ENCODE measurements at regions not wholly inside any gene's neighbourhood (a gene's known extent, or its start where the extent isn't known, plus 50 kb on each side); places are given as distances from the start of the nearest gene placed in this dataset.

GRCh38 chr5:158172005-158172404 lies 313.1 kb upstream of the CLINT1 start:
- no peak for DNase-seq (ENCODE audit: low read depth in 1 of 2, low spot score in 1 of 2)

- no peak for DNase-seq (ENCODE audit: low read depth in 1 of 2, low spot score in 1 of 2)
These were observed 311.6 kb upstream of the CLINT1 start for GRCh38 chr5:158170534-158170933.

GRCh38 chr5:158170060-158170459 lies 311.1 kb upstream of the CLINT1 start:
- no peak for DNase-seq (ENCODE audit: low read depth in 1 of 2, low spot score in 1 of 2)

GRCh38 chr5:158166424-158166823 lies 307.5 kb upstream of the CLINT1 start:
- DNase-seq (ENCODE audit: low read depth in 1 of 2, low spot score in 1 of 2), result no peak

- DNase-seq (ENCODE audit: low read depth in 1 of 2, low spot score in 1 of 2), result no peak
These were observed 306.7 kb upstream of the CLINT1 start for GRCh38 chr5:158165647-158166046.

- no peak for DNase-seq (ENCODE audit: low read depth in 1 of 2, low spot score in 1 of 2)
These were observed 305.5 kb upstream of the CLINT1 start for GRCh38 chr5:158164296-158165047.

- DNase-seq (ENCODE audit: low read depth in 1 of 2, low spot score in 1 of 2), result no peak
These were observed 304.7 kb upstream of the CLINT1 start for GRCh38 chr5:158163451-158164295.

GRCh38 chr5:158162479-158163034 lies 303.6 kb upstream of the CLINT1 start:
- DNase-seq (ENCODE audit: low read depth in 1 of 2, low spot score in 1 of 2), result no peak

- DNase-seq (ENCODE audit: low read depth in 1 of 2, low spot score in 1 of 2), result no peak
These were observed 303.1 kb upstream of the CLINT1 start for GRCh38 chr5:158162026-158162425.

- no peak for DNase-seq (ENCODE audit: low read depth in 1 of 2, low spot score in 1 of 2)
These were observed 300.7 kb upstream of the CLINT1 start for GRCh38 chr5:158159621-158160020.

- no peak for DNase-seq (ENCODE audit: low read depth in 1 of 2, low spot score in 1 of 2)
These were observed 297.0 kb upstream of the CLINT1 start for GRCh38 chr5:158155811-158156505.

GRCh38 chr5:158155067-158155466 lies 296.1 kb upstream of the CLINT1 start:
- no peak for DNase-seq (ENCODE audit: low read depth in 1 of 2, low spot score in 1 of 2)

- DNase-seq (ENCODE audit: low read depth in 1 of 2, low spot score in 1 of 2), result no peak
These were observed 295.5 kb upstream of the CLINT1 start for GRCh38 chr5:158154226-158155005.

- DNase-seq (ENCODE audit: low read depth in 1 of 2, low spot score in 1 of 2), result no peak
These were observed 294.6 kb upstream of the CLINT1 start for GRCh38 chr5:158153508-158153907.

GRCh38 chr5:158152136-158152535 lies 293.2 kb upstream of the CLINT1 start:
- no peak for DNase-seq (ENCODE audit: low read depth in 1 of 2, low spot score in 1 of 2)

GRCh38 chr5:158147227-158147626 lies 288.3 kb upstream of the CLINT1 start:
- DNase-seq (ENCODE audit: low read depth in 1 of 2, low spot score in 1 of 2), result no peak

GRCh38 chr5:158145827-158146226 lies 286.9 kb upstream of the CLINT1 start:
- no peak for DNase-seq (ENCODE audit: low read depth in 1 of 2, low spot score in 1 of 2)

GRCh38 chr5:158143081-158143480 lies 284.1 kb upstream of the CLINT1 start:
- no peak for DNase-seq (ENCODE audit: low read depth in 1 of 2, low spot score in 1 of 2)

GRCh38 chr5:158142156-158142555 lies 283.2 kb upstream of the CLINT1 start:
- no peak for DNase-seq (ENCODE audit: low read depth in 1 of 2, low spot score in 1 of 2)

- no peak for DNase-seq (ENCODE audit: low read depth in 1 of 2, low spot score in 1 of 2)
These were observed 281.3 kb upstream of the CLINT1 start for GRCh38 chr5:158140120-158140731.
